NT2/D1 (cell line): ENCODE measurements at regions not wholly inside any gene's neighbourhood (a gene's known extent, or its start where the extent isn't known, plus 50 kb on each side); places are given as distances from the start of the nearest gene placed in this dataset.

ENCODE experiments used
- DNase-seq: peaks from one replicate; pipeline ENCODE4 v3.0.0-alpha.2; 2011; ENCODE audit warnings: low read depth, low spot score
- H3K27me3 ChIP-seq: 2 replicates; pipeline ENCODE4 v1.6.0; 2011; ENCODE audit warnings: mild to moderate bottlenecking; ENCODE audit not compliant: insufficient read length, insufficient read depth
- H3K36me3 ChIP-seq: 2 replicates; pipeline ENCODE4 v1.6.1; 2011; ENCODE audit warnings: mild to moderate bottlenecking, low read length, mixed read lengths; ENCODE audit not compliant: insufficient read depth, insufficient read length
- H3K4me1 ChIP-seq: 2 replicates; pipeline ENCODE4 v1.5.1; 2011; ENCODE audit not compliant: insufficient read depth, insufficient read length
- H3K4me3 ChIP-seq: 2 replicates; pipeline ENCODE4 v1.5.1; 2011; ENCODE audit warnings: low read depth; ENCODE audit not compliant: insufficient read length
- H3K9ac ChIP-seq: 2 replicates; pipeline ENCODE4 v1.6.0; 2011; ENCODE audit warnings: low read depth; ENCODE audit not compliant: insufficient read length
- H3K9me3 ChIP-seq: 2 replicates; pipeline ENCODE4 v1.5.1; 2011; ENCODE audit warnings: mild to moderate bottlenecking, low read length; ENCODE audit not compliant: insufficient read depth
- SUZ12 ChIP-seq: IDR thresholded peaks from 2 replicates; pipeline ENCODE4 v1.6.1; 2011; ENCODE audit not compliant: insufficient read length, insufficient read depth; ENCODE audit errors: extremely low read depth
- YY1 ChIP-seq: IDR thresholded peaks from 2 replicates; pipeline ENCODE4 v1.6.1; 2011; ENCODE audit not compliant: insufficient read length, insufficient read depth
- ZNF274 ChIP-seq: IDR thresholded peaks from 2 replicates; pipeline ENCODE4 v1.6.1; 2011; ENCODE audit warnings: mild to moderate bottlenecking, low read depth, low read length

GRCh38 chr7:144991041-144991440 lies 155.2 kb upstream of the TPK1 start:
- Histone ChIP-seq H3K27me3 (no peaks in the 10 kb centered on the region), H3K4me1 (no peaks in the 10 kb centered on the region), H3K36me3 (no peaks in the 10 kb centered on the region), H3K9ac (no peak overlapping the region), H3K9me3 (no peaks in the 10 kb centered on the region), H3K4me3 (no peak overlapping the region)
- DNase-seq: no peak
- TF ChIP-seq YY1: no peak

GRCh38 chr7:144987686-144988085 lies 151.8 kb upstream of the TPK1 start:
- no peak for DNase-seq
- no peaks in the 10 kb centered on the region for H3K9me3 ChIP-seq
- H3K4me3 ChIP-seq: no peak overlapping the region
- H3K36me3 ChIP-seq: no peaks in the 10 kb centered on the region
- H3K4me1 ChIP-seq: no peaks in the 10 kb centered on the region
- H3K9ac ChIP-seq: no peak overlapping the region
- H3K27me3 ChIP-seq: no peaks in the 10 kb centered on the region
- TF ChIP-seq SUZ12 (no peak), ZNF274 (no peak), YY1 (no peak)

GRCh38 chr7:144982133-144982532 lies 146.3 kb upstream of the TPK1 start:
- no peak overlapping the region for H3K9ac ChIP-seq
- H3K9me3 ChIP-seq: no peaks in the 10 kb centered on the region
- H3K4me3 ChIP-seq: no peak overlapping the region
- no peaks in the 10 kb centered on the region for H3K27me3 ChIP-seq
- H3K4me1 ChIP-seq: no peaks in the 10 kb centered on the region
- no peaks in the 10 kb centered on the region for H3K36me3 ChIP-seq
- TF ChIP-seq YY1: no peak
- no peak for TF ChIP-seq SUZ12
- TF ChIP-seq ZNF274: no peak
- no peak for DNase-seq

- H3K9me3 ChIP-seq: no peaks in the 10 kb centered on the region
- no peak overlapping the region for H3K4me3 ChIP-seq
- no peak for DNase-seq
- H3K9ac ChIP-seq: no peak overlapping the region
- no peaks in the 10 kb centered on the region for H3K27me3 ChIP-seq
- TF ChIP-seq ZNF274 (no peak), YY1 (no peak), SUZ12 (no peak)
- H3K36me3 ChIP-seq: no peaks in the 10 kb centered on the region
- no peaks in the 10 kb centered on the region for H3K4me1 ChIP-seq
Observed at GRCh38 chr7:144975882-144976281, 140.0 kb upstream of the TPK1 start.

GRCh38 chr7:144969787-144970186 lies 133.9 kb upstream of the TPK1 start:
- Histone ChIP-seq H3K4me3 (no peak overlapping the region), H3K9ac (no peak overlapping the region), H3K27me3 (no peaks in the 10 kb centered on the region), H3K9me3 (no peaks in the 10 kb centered on the region), H3K36me3 (no peaks in the 10 kb centered on the region), H3K4me1 (no peaks in the 10 kb centered on the region)
- TF ChIP-seq ZNF274 (no peak), YY1 (no peak), SUZ12 (no peak)
- DNase-seq: no peak

GRCh38 chr7:144960763-144961162 lies 124.9 kb upstream of the TPK1 start:
- H3K4me1 ChIP-seq: no peaks in the 10 kb centered on the region
- H3K27me3 ChIP-seq: no peaks in the 10 kb centered on the region
- H3K36me3 ChIP-seq: no peaks in the 10 kb centered on the region
- H3K4me3 ChIP-seq: no peak overlapping the region
- no peak overlapping the region for H3K9ac ChIP-seq
- DNase-seq: no peak
- TF ChIP-seq YY1 (no peak), SUZ12 (no peak), ZNF274 (no peak)
- H3K9me3 ChIP-seq: no peaks in the 10 kb centered on the region

- Histone ChIP-seq H3K27me3 (no peaks in the 10 kb centered on the region), H3K4me1 (no peaks in the 10 kb centered on the region), H3K4me3 (no peak overlapping the region), H3K9ac (no peak overlapping the region), H3K36me3 (no peaks in the 10 kb centered on the region), H3K9me3 (peaks cover 9% of the 10 kb centered on the region; the same call in 1 of the 2 replicates)
- no peak for DNase-seq
- TF ChIP-seq YY1 (no peak), SUZ12 (no peak), ZNF274 (no peak)
Observed at GRCh38 chr7:144957998-144958397, 122.1 kb upstream of the TPK1 start.

GRCh38 chr7:144955422-144955821 lies 119.6 kb upstream of the TPK1 start:
- no peak overlapping the region for H3K9ac ChIP-seq
- H3K27me3 ChIP-seq: no peaks in the 10 kb centered on the region
- no peak overlapping the region for H3K4me3 ChIP-seq
- TF ChIP-seq YY1 (no peak), SUZ12 (no peak), ZNF274 (no peak)
- H3K4me1 ChIP-seq: no peaks in the 10 kb centered on the region
- H3K36me3 ChIP-seq: no peaks in the 10 kb centered on the region
- peaks cover 9% of the 10 kb centered on the region; the same call in 1 of the 2 replicates for H3K9me3 ChIP-seq
- no peak for DNase-seq
